ENCODE measurements at regions not wholly inside any gene's neighbourhood (a gene's known extent, or its start where the extent isn't known, plus 50 kb on each side); places are given as distances from the start of the nearest gene placed in this dataset.
A peak's percentile ranks its signal among the peaks of the same experiment; 100 is the strongest.

DNA sequence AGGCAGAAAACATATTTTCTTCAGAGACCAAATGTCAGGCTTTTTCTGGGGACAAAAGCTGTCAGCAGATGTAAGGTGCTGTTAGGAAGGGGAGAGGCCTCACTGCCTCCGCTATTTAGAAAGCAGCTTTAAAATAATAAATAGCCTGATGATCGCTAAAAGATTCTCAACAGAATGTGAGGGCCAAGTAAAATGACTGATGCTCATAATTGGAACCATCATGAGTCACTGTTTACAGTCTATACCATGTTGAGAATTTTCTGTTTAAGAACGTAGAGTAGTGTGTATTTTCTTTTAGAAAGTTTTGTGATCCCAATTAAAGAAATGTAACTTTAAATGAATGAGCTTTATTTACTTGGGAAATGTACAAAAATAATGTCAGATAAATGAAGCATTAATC, 220.0 kb downstream of the CLIC5 start:
- DNase-seq (ENCODE audit: low read depth) = no peak
- H3K4me3 ChIP-seq (ENCODE audit: control insufficient read depth, low read depth, low read length) = no peak overlapping the region
- TF ChIP-seq, protein P1, sequence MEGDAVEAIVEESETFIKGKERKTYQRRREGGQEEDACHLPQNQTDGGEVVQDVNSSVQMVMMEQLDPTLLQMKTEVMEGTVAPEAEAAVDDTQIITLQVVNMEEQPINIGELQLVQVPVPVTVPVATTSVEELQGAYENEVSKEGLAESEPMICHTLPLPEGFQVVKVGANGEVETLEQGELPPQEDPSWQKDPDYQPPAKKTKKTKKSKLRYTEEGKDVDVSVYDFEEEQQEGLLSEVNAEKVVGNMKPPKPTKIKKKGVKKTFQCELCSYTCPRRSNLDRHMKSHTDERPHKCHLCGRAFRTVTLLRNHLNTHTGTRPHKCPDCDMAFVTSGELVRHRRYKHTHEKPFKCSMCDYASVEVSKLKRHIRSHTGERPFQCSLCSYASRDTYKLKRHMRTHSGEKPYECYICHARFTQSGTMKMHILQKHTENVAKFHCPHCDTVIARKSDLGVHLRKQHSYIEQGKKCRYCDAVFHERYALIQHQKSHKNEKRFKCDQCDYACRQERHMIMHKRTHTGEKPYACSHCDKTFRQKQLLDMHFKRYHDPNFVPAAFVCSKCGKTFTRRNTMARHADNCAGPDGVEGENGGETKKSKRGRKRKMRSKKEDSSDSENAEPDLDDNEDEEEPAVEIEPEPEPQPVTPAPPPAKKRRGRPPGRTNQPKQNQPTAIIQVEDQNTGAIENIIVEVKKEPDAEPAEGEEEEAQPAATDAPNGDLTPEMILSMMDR (conservative IDR thresholded peaks at IDR 0.05; ENCODE audit: control insufficient read depth, insufficient read depth, low read depth, low read length) = no peak

DNA sequence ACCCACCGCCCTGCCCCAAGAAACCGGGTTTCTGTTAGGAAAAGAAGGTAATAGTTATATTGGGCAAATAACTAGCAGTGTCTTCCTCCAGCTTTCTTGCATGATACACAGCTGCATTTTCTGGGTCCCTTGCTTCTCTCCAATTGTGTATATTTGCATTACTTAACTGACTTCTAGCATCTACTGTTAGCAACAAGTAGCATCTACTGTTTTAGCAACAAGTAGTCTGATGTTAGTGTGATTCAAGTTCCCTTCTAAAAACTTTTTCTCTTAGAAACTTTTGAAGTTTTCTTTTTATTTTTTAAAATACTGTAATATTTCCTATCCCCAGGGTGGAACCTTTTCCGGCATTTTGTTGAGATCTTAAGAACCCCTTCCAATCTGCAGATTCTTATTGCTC, 221.2 kb downstream of the CLIC5 start:
- no peak overlapping the region for H3K4me3 ChIP-seq (ENCODE audit: control insufficient read depth, low read depth, low read length)
- DNase-seq (ENCODE audit: low read depth) = no peak
- TF ChIP-seq, protein P1 (conservative IDR thresholded peaks at IDR 0.05; ENCODE audit: control insufficient read depth, insufficient read depth, low read depth, low read length) = no peak

- H3K4me3 ChIP-seq (ENCODE audit: control insufficient read depth, low read depth, low read length) = no peak overlapping the region
- TF ChIP-seq, protein P1 (conservative IDR thresholded peaks at IDR 0.05; ENCODE audit: control insufficient read depth, insufficient read depth, low read depth, low read length) = no peak
- DNase-seq (ENCODE audit: low read depth) = peak; percentile 39
Observed at GRCh38 chr6:45791211-45792168, 224.2 kb downstream of the CLIC5 start.

DNA sequence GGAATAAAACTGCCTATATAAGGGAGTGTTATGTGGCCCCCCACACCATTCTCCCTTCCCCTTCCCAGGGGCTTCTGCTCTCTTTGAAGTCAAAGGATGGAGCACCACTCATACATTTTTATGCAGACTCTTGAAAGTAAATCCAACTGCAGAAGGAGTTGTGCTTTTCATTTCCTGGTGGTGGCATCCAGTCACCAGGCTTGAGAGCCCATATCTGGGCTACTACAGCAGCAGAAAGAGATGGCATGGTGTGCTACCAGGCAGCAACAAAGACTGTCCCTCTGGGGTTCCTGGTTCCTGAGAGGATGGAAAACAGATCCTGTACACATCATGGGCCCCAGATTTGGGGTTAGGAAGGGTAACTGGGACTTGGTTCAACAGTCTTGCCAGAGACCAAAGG, 226.4 kb downstream of the CLIC5 start:
- no peak overlapping the region for H3K4me3 ChIP-seq (ENCODE audit: control insufficient read depth, low read depth, low read length)
- DNase-seq (ENCODE audit: low read depth) = no peak
- TF ChIP-seq, protein P1 (conservative IDR thresholded peaks at IDR 0.05; ENCODE audit: control insufficient read depth, insufficient read depth, low read depth, low read length) = no peak

- no peak overlapping the region for H3K4me3 ChIP-seq (ENCODE audit: control insufficient read depth, low read depth, low read length)
- DNase-seq (ENCODE audit: low read depth) = no peak
- TF ChIP-seq, protein P1 (conservative IDR thresholded peaks at IDR 0.05; ENCODE audit: control insufficient read depth, insufficient read depth, low read depth, low read length) = no peak
Observed at GRCh38 chr6:45787384-45787783, 228.3 kb downstream of the CLIC5 start.

DNA sequence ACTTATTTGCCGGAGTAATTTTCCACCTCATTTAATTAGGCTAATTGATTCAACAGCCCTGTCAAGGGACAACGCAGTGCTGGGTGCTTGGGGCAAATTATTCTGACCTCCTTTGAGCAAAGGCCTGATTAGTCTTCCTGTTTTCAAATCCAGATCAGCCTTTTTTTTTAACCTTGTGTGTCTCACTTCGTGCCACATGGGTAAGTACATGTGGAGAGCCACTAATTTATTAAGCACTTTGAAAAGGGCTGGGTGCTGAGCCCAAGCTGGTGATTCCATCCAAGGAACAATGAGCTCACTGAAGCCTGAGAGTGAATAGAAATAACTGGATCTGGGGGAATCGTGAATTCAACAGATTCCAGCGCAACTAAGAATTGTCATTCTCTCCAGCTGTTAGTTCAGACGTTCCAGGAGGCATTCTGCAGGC, 229.3 kb downstream of the CLIC5 start:
- no peak overlapping the region for H3K4me3 ChIP-seq (ENCODE audit: control insufficient read depth, low read depth, low read length)
- TF ChIP-seq, protein P1 (conservative IDR thresholded peaks at IDR 0.05; ENCODE audit: control insufficient read depth, insufficient read depth, low read depth, low read length) = no peak

More for the DNA sequence above, 229.3 kb downstream of the CLIC5 start:
- DNase-seq (ENCODE audit: low read depth) = no peak
